ENCODE measurements at regions not wholly inside any gene's neighbourhood (a gene's known extent, or its start where the extent isn't known, plus 50 kb on each side); places are given as distances from the start of the nearest gene placed in this dataset.

GRCh38 chr2:8564475-8564874, 117.4 kb upstream of the ID2 start:
- ChIA-PET POLR2A (interaction anchor here (0.7 to 1.5 kb wide), 4 partner anchors 9 to 14 kb away, joined by 3 to 5 read pairs (median 4); no protein-coding TSS in a partner anchor), CTCF (ENCODE audit: low intra/inter-chr PET ratio) (no interaction called here)
- Histone ChIP-seq H3K27ac (ENCODE audit: extremely low read depth, low read depth, low read length) (no peak overlapping the region), H3K4me1 (replicated peaks in 1 of 2; ENCODE audit: control insufficient read depth in 2 of 2, insufficient read depth in 2 of 2, low read length in 2 of 2) (peaks cover 0 to 3% of the 10 kb centered on the region in 2 experiments; a peak in 1 of 5 replicates), H3K9me3 (replicated peaks; ENCODE audit: control insufficient read depth, insufficient read depth, low read depth, low read length) (no peaks in the 10 kb centered on the region), H3K79me2 (ENCODE audit: control insufficient read depth, insufficient read depth, low read length) (no peaks in the 10 kb centered on the region), H3K4me3 (no peak overlapping the region), H2AFZ (ENCODE audit: low read depth, low read length) (no peak overlapping the region), H3K9ac (ENCODE audit: insufficient read depth in 1 of 2, low read depth in 2 of 2, low read length in 2 of 2) (no peak overlapping the region), H3K4me2 (ENCODE audit: insufficient read depth, low read length) (no peak overlapping the region), H3K27me3 (ENCODE audit: control insufficient read depth in 2 of 2, insufficient read depth in 2 of 2, low read length in 2 of 2) (peaks cover 27 to 55% of the 10 kb centered on the region in 2 experiments; a peak in 4 of 5 replicates), H4K20me1 (replicated peaks; ENCODE audit: control insufficient read depth, insufficient read depth, low read length) (no peaks in the 10 kb centered on the region), H3K9me1 (ENCODE audit: control insufficient read depth, insufficient read depth, low read length) (no peaks in the 10 kb centered on the region), H3K36me3 (ENCODE audit: control insufficient read depth, insufficient read depth, low read length) (no peaks in the 10 kb centered on the region)
- WGBS (ENCODE audit: insufficient coverage, low coverage, missing lambda C conversion rate) = 31% methylated on average over 9 of the region's 9 CpGs
- no TSS peak for BruUV-seq (replicated peaks)
- in situ Hi-C loops (cut with MboI) (no loop called here), intact Hi-C loops (cut with micrococcal nuclease) (no loop called here)
- FAIRE-seq (no peak), ATAC-seq (no peak), DNase-seq (ENCODE audit: extremely low read depth in 1 of 4, low spot score in 3 of 4) (no peak)
- TF ChIP-seq CREB1 (IDR thresholded peaks at IDR 0.05) (no peak), CREB1 (CRISPR knock-in tag; IDR thresholded peaks at IDR 0.05) (no peak), TAF9B (IDR thresholded peaks at IDR 0.05; ENCODE audit: partially characterized antibody) (no peak), ZNF311 (CRISPR knock-in tag; IDR thresholded peaks at IDR 0.05) (no peak), SRSF1 (IDR thresholded peaks at IDR 0.05; ENCODE audit: low read depth, low read length) (no peak), RBM15 (IDR thresholded peaks at IDR 0.05; ENCODE audit: insufficient read depth, low read length) (no peak), HMG20A (CRISPR knock-in tag; conservative IDR thresholded peaks at IDR 0.05) (no peak), NEUROD1 (IDR thresholded peaks at IDR 0.05; ENCODE audit: borderline replicate concordance, low read depth, low read length, partially characterized antibody) (no peak), TFAM (CRISPR knock-in tag; conservative IDR thresholded peaks at IDR 0.05) (no peak), NFIC (IDR thresholded peaks at IDR 0.05) (no peak), CSDE1 (IDR thresholded peaks at IDR 0.05) (no peak), MAFK (IDR thresholded peaks at IDR 0.05; ENCODE audit: low read length) (no peak), ZNF507 (tag; conservative IDR thresholded peaks at IDR 0.05) (no peak), ZNF212 (CRISPR knock-in tag; IDR thresholded peaks at IDR 0.05) (no peak), DEAF1 (CRISPR knock-in tag; IDR thresholded peaks at IDR 0.05) (no peak), MCM7 (IDR thresholded peaks at IDR 0.05) (no peak), SMARCC2 (IDR thresholded peaks at IDR 0.05; ENCODE audit: low read depth) (no peak), ZNF57 (CRISPR knock-in tag; IDR thresholded peaks at IDR 0.05) (no peak), MTF1 (CRISPR knock-in tag; IDR thresholded peaks at IDR 0.05; ENCODE audit: borderline replicate concordance) (no peak), RHOXF2B (CRISPR knock-in tag; conservative IDR thresholded peaks at IDR 0.05) (no peak)

Measured in K562 (cell line).